Mesothelial cell of epicardium (in vitro differentiated cells): ENCODE measurements at regions not wholly inside any gene's neighbourhood (a gene's known extent, or its start where the extent isn't known, plus 50 kb on each side); places are given as distances from the start of the nearest gene placed in this dataset.

Source experiments
- DNase-seq, 2 experiments: peaks; one replicate each; pipeline ENCODE4 v3.0.0; 2021; ENCODE audit warnings: low spot score in 2 of 2; ENCODE audit not compliant: unreplicated experiment in 2 of 2
- H3K27ac Mint-ChIP-seq: 2 replicates; pipeline ENCODE4 v1.8.0; 2021; ENCODE audit warnings: mixed read lengths
- H3K27me3 Mint-ChIP-seq: 2 replicates; pipeline ENCODE4 v1.8.0; 2021; ENCODE audit warnings: low read depth, mixed read lengths
- H3K36me3 Mint-ChIP-seq: 2 replicates; pipeline ENCODE4 v1.8.0; 2021; ENCODE audit warnings: mixed read lengths
- H3K4me1 Mint-ChIP-seq: 2 replicates; pipeline ENCODE4 v1.8.0; 2021; ENCODE audit warnings: mixed read lengths
- H3K4me3 Mint-ChIP-seq: 2 replicates; pipeline ENCODE4 v1.8.0; 2021; ENCODE audit warnings: mild to moderate bottlenecking, moderate library complexity, mixed read lengths
- H3K9me3 Mint-ChIP-seq: 2 replicates; pipeline ENCODE4 v1.8.0; 2021; ENCODE audit warnings: mixed read lengths
- CTCF ChIP-seq: fragments of 200-600 bp; sonication (generic); IDR thresholded peaks from one replicate; pipeline ENCODE4 v1.5.0; 2021; ENCODE audit warnings: antibody characterized with exemption; ENCODE audit not compliant: unreplicated experiment

- Mint-ChIP-seq H3K4me3 (no peak overlapping the region), H3K27ac (no peak overlapping the region), H3K4me1 (peaks cover 7% of the 10 kb centered on the region), H3K9me3 (no peaks in the 10 kb centered on the region), H3K36me3 (no peaks in the 10 kb centered on the region), H3K27me3 (peaks cover 6% of the 10 kb centered on the region)
- TF ChIP-seq CTCF, result no peak
- DNase-seq, result no peak
These were observed 1107.8 kb downstream of the IGSF11 start for GRCh38 chr3:117926819-117927218.

GRCh38 chr3:117927825-117928224 is 1106.8 kb downstream of the IGSF11 start:
- no peaks in the 10 kb centered on the region for H3K9me3 Mint-ChIP-seq
- H3K36me3 Mint-ChIP-seq, result no peaks in the 10 kb centered on the region
- no peak for TF ChIP-seq CTCF
- peaks cover 8% of the 10 kb centered on the region for H3K27me3 Mint-ChIP-seq
- no peak overlapping the region for H3K27ac Mint-ChIP-seq
- no peak overlapping the region for H3K4me3 Mint-ChIP-seq
- H3K4me1 Mint-ChIP-seq, result peaks cover 7% of the 10 kb centered on the region
- DNase-seq, result no peak

- no peak for DNase-seq
- H3K4me3 Mint-ChIP-seq, result no peak overlapping the region
- peaks cover 10% of the 10 kb centered on the region for H3K27me3 Mint-ChIP-seq
- TF ChIP-seq CTCF, result no peak
- H3K9me3 Mint-ChIP-seq, result no peaks in the 10 kb centered on the region
- H3K4me1 Mint-ChIP-seq, result peaks cover 7% of the 10 kb centered on the region
- H3K27ac Mint-ChIP-seq, result no peak overlapping the region
- no peaks in the 10 kb centered on the region for H3K36me3 Mint-ChIP-seq
These were observed 1105.8 kb downstream of the IGSF11 start for GRCh38 chr3:117928836-117929235.

GRCh38 chr3:117932441-117932840 is 1102.2 kb downstream of the IGSF11 start:
- no peak overlapping the region for H3K27ac Mint-ChIP-seq

GRCh38 chr3:117936159-117936558 is 1098.5 kb downstream of the IGSF11 start:
- TF ChIP-seq CTCF, result no peak
- no peaks in the 10 kb centered on the region for H3K4me1 Mint-ChIP-seq

More at GRCh38 chr3:117932441-117932840, 1102.2 kb downstream of the IGSF11 start:
- no peak overlapping the region for H3K4me3 Mint-ChIP-seq
- H3K4me1 Mint-ChIP-seq, result peaks cover 7% of the 10 kb centered on the region
- no peaks in the 10 kb centered on the region for H3K9me3 Mint-ChIP-seq
- H3K27me3 Mint-ChIP-seq, result peaks cover 10% of the 10 kb centered on the region
- DNase-seq, result no peak
- TF ChIP-seq CTCF, result no peak
- no peaks in the 10 kb centered on the region for H3K36me3 Mint-ChIP-seq

GRCh38 chr3:117938974-117939373 is 1095.7 kb downstream of the IGSF11 start:
- Mint-ChIP-seq H3K9me3 (peaks cover 6% of the 10 kb centered on the region), H3K4me3 (no peak overlapping the region), H3K27me3 (peaks cover 10% of the 10 kb centered on the region), H3K4me1 (no peaks in the 10 kb centered on the region), H3K27ac (no peak overlapping the region), H3K36me3 (no peaks in the 10 kb centered on the region)
- TF ChIP-seq CTCF, result no peak
- no peak for DNase-seq

More at GRCh38 chr3:117936159-117936558, 1098.5 kb downstream of the IGSF11 start:
- Mint-ChIP-seq H3K9me3 (peaks cover 6% of the 10 kb centered on the region), H3K4me3 (no peak overlapping the region), H3K27ac (no peak overlapping the region), H3K36me3 (no peaks in the 10 kb centered on the region), H3K27me3 (peaks cover 15% of the 10 kb centered on the region)
- no peak for DNase-seq
